ENCODE measurements at regions not wholly inside any gene's neighbourhood (a gene's known extent, or its start where the extent isn't known, plus 50 kb on each side); places are given as distances from the start of the nearest gene placed in this dataset.
"Not testable (repeated sequence)": the region's sequence is repeated elsewhere in the genome, so short reads cannot be mapped to it uniquely, and the experiment has no call there.

DNA sequence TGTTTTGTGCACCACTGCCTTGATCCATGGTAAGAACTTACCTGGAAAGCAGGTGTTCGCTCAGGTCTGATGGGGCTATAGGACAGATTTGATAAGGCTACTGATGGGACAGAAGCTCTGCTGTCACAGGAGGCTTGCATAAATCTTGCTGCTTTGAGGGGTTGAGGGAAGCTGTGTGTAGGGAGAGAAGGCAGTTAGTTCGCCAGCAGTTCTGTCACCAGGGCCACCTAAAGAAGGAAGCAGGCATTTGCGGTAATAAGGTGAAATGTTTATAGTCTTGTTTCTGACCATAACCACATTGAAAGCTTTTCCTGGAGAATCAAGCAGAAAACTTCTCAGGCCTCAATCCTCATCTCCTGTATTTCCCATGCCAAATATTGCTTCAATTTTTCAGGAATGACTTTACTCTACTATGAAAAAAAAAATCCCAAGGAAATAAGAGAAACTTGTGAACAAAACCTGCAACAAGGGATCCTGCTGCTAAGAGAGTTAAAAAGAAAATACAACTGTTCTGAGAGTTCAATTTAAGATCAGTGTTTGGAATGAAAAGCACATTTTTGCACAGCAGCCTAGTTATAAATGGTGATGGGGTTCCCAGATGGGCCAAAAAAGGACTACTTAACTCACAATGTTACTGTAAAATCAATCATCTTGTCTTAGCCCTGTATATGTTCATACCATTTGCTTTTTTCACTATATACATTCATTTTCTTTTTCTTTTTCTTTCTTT, 122.0 kb upstream of the RANBP3L start:
- TF ChIP-seq CTCF (IDR thresholded peaks at IDR 0.05; ENCODE audit: low read depth, low read length, poor library complexity, severe bottlenecking) (no peak), EZH2phosphoT487 (IDR thresholded peaks at IDR 0.05; ENCODE audit: borderline replicate concordance, low read length) (no peak)
- Histone ChIP-seq H3K36me3 (ENCODE audit: control insufficient read depth, low read length) (no peaks in the 10 kb centered on the region), H3K9me2 (replicated peaks; ENCODE audit: control insufficient read depth, low read length) (no peaks in the 10 kb centered on the region), H3K27me3 (ENCODE audit: control insufficient read depth, low read length) (no peaks in the 10 kb centered on the region), H3K4me2 (ENCODE audit: low read length) (no peak overlapping the region), H3K79me2 (ENCODE audit: control insufficient read depth, low read length) (no peaks in the 10 kb centered on the region), H3K4me3 (ENCODE audit: low read length) (no peak overlapping the region), H3K27ac (ENCODE audit: low read depth, low read length) (no peak overlapping the region), H3K4me1 (ENCODE audit: control insufficient read depth, low read length) (no peaks in the 10 kb centered on the region), H3K9me3 (ENCODE audit: control insufficient read depth, insufficient read depth, low read length) (no peaks in the 10 kb centered on the region), H4K20me1 (ENCODE audit: control insufficient read depth, insufficient read depth, low read depth, low read length) (no peaks in the 10 kb centered on the region), H3F3A (ENCODE audit: control insufficient read depth, insufficient read depth) (no peaks in the 10 kb centered on the region)

DNA sequence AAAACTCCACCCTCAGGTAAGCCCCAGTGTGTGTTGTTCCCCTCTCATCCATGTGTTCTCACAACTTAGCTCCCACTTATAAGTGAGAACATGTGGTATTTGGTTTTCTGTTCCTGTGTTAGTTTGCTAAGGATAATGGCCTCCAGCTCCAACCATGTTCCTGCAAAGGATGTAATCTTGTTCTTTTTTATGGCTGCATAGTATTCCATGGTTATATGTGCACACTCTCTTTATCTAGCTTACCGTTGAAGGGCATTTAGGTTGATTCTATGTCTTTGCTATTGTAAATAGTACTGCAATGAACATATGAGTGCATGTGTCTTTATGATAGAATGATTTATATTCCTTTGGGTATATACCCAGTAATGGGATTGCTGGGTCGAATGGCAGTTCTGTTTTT, 124.4 kb upstream of the RANBP3L start:
- not testable (repeated sequence) for H3K36me3 ChIP-seq (ENCODE audit: control insufficient read depth, low read length); H3K9me2 ChIP-seq (replicated peaks; ENCODE audit: control insufficient read depth, low read length); H3K27me3 ChIP-seq (ENCODE audit: control insufficient read depth, low read length); H3K79me2 ChIP-seq (ENCODE audit: control insufficient read depth, low read length); H3K9me3 ChIP-seq (ENCODE audit: control insufficient read depth, insufficient read depth, low read length); H3K27ac ChIP-seq (ENCODE audit: low read depth, low read length); H3K4me3 ChIP-seq (ENCODE audit: low read length); H4K20me1 ChIP-seq (ENCODE audit: control insufficient read depth, insufficient read depth, low read depth, low read length); H3F3A ChIP-seq (ENCODE audit: control insufficient read depth, insufficient read depth); H3K4me1 ChIP-seq (ENCODE audit: control insufficient read depth, low read length); H3K4me2 ChIP-seq (ENCODE audit: low read length)

- H3K79me2 ChIP-seq (ENCODE audit: control insufficient read depth, low read length) = no peaks in the 10 kb centered on the region
- no peaks in the 10 kb centered on the region for H4K20me1 ChIP-seq (ENCODE audit: control insufficient read depth, insufficient read depth, low read depth, low read length)
- TF ChIP-seq CTCF (IDR thresholded peaks at IDR 0.05; ENCODE audit: low read depth, low read length, poor library complexity, severe bottlenecking) = no peak
- TF ChIP-seq EZH2phosphoT487 (IDR thresholded peaks at IDR 0.05; ENCODE audit: borderline replicate concordance, low read length) = no peak
- H3K27me3 ChIP-seq (ENCODE audit: control insufficient read depth, low read length) = no peaks in the 10 kb centered on the region
- no peak overlapping the region for H3K4me3 ChIP-seq (ENCODE audit: low read length)
- no peaks in the 10 kb centered on the region for H3K36me3 ChIP-seq (ENCODE audit: control insufficient read depth, low read length)
- no peaks in the 10 kb centered on the region for H3F3A ChIP-seq (ENCODE audit: control insufficient read depth, insufficient read depth)
- H3K9me3 ChIP-seq (ENCODE audit: control insufficient read depth, insufficient read depth, low read length) = no peaks in the 10 kb centered on the region
- no peak overlapping the region for H3K4me2 ChIP-seq (ENCODE audit: low read length)
- no peaks in the 10 kb centered on the region for H3K9me2 ChIP-seq (replicated peaks; ENCODE audit: control insufficient read depth, low read length)
- H3K27ac ChIP-seq (ENCODE audit: low read depth, low read length) = no peak overlapping the region
- H3K4me1 ChIP-seq (ENCODE audit: control insufficient read depth, low read length) = no peaks in the 10 kb centered on the region
These were observed 133.8 kb upstream of the RANBP3L start for GRCh38 chr5:36435516-36435915.

DNA sequence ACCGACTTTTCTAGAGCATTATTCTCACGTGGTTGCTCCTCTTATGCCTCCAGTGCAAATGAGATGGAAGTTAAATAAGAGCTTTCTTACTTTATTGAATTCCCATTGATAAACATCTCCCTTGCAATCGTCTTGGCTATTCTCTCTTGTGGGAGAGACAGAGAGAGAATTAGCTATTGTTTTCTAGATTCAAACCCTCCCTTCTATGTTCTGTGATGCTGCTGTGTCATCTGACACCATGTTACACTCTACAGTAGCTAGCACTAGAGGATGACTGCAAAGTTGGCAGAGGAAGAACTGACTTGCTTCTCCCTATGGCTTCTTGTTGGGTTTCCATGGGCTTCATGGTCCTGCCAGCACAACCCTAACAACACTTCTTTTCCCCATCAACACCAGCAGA, 134.6 kb upstream of the RANBP3L start:
- Histone ChIP-seq H3K36me3 (ENCODE audit: control insufficient read depth, low read length) (no peaks in the 10 kb centered on the region), H3K27me3 (ENCODE audit: control insufficient read depth, low read length) (no peaks in the 10 kb centered on the region), H3K79me2 (ENCODE audit: control insufficient read depth, low read length) (no peaks in the 10 kb centered on the region), H3K4me2 (ENCODE audit: low read length) (no peak overlapping the region), H3K9me2 (replicated peaks; ENCODE audit: control insufficient read depth, low read length) (no peaks in the 10 kb centered on the region), H3F3A (ENCODE audit: control insufficient read depth, insufficient read depth) (no peaks in the 10 kb centered on the region), H3K4me1 (ENCODE audit: control insufficient read depth, low read length) (no peaks in the 10 kb centered on the region), H3K4me3 (ENCODE audit: low read length) (no peak overlapping the region), H3K9me3 (ENCODE audit: control insufficient read depth, insufficient read depth, low read length) (no peaks in the 10 kb centered on the region), H3K27ac (ENCODE audit: low read depth, low read length) (no peak overlapping the region), H4K20me1 (ENCODE audit: control insufficient read depth, insufficient read depth, low read depth, low read length) (no peaks in the 10 kb centered on the region)
- no peak for TF ChIP-seq EZH2phosphoT487 (IDR thresholded peaks at IDR 0.05; ENCODE audit: borderline replicate concordance, low read length)
- no peak for TF ChIP-seq CTCF (IDR thresholded peaks at IDR 0.05; ENCODE audit: low read depth, low read length, poor library complexity, severe bottlenecking)

Data from DOHH2 (cell line).